ENCODE measurements at regions not wholly inside any gene's neighbourhood (a gene's known extent, or its start where the extent isn't known, plus 50 kb on each side); places are given as distances from the start of the nearest gene placed in this dataset.
A peak's percentile ranks its signal among the peaks of the same experiment; 100 is the strongest.

- intact Hi-C loops (cut with DNase I): no loop called here
- no peaks in the 10 kb centered on the region for H3K9me3 ChIP-seq (ENCODE audit: control insufficient read depth in 2 of 3, insufficient read depth in 1 of 3, low read length in 3 of 3)
- H3K4me1 ChIP-seq (ENCODE audit: control insufficient read depth in 2 of 3, insufficient read depth in 2 of 3, low read depth in 1 of 3, low read length in 3 of 3): no peaks in the 10 kb centered on the region
- H3K9ac ChIP-seq (ENCODE audit: low read length in 3 of 3): no peak overlapping the region
- no peaks in the 10 kb centered on the region for H3K36me3 ChIP-seq (ENCODE audit: control insufficient read depth in 2 of 3, insufficient read depth in 3 of 3, low read length in 3 of 3)
- H3K27me3 ChIP-seq (ENCODE audit: control insufficient read depth, insufficient read depth, low read length): no peaks in the 10 kb centered on the region
- H3K4me3 ChIP-seq (ENCODE audit: low read length in 3 of 3): no peak overlapping the region
- H3K27ac ChIP-seq (ENCODE audit: low read depth in 2 of 2, low read length in 2 of 2): no peak overlapping the region
- DNase-seq: no peak
- TF ChIP-seq CTCF (IDR thresholded peaks at IDR 0.05; ENCODE audit: borderline replicate concordance, extremely low read depth, insufficient read depth): no peak
- FAIRE-seq: no peak
Observed at GRCh38 chr7:135731-136645, 56.4 kb upstream of the FAM20C start.

GRCh38 chr7:137094-137891, 55.1 kb upstream of the FAM20C start:
- FAIRE-seq (no peak), DNase-seq (peak in 1 of 5 donors; percentile 5)
- Histone ChIP-seq H3K4me1 (ENCODE audit: control insufficient read depth in 2 of 3, insufficient read depth in 2 of 3, low read depth in 1 of 3, low read length in 3 of 3) (peaks cover 0 to 6% (median 5%) of the 10 kb centered on the region in 3 donors), H3K27ac (ENCODE audit: low read depth in 2 of 2, low read length in 2 of 2) (no peak overlapping the region), H3K9ac (ENCODE audit: low read length in 3 of 3) (no peak overlapping the region), H3K36me3 (ENCODE audit: control insufficient read depth in 2 of 3, insufficient read depth in 3 of 3, low read length in 3 of 3) (no peaks in the 10 kb centered on the region), H3K27me3 (ENCODE audit: control insufficient read depth, insufficient read depth, low read length) (no peaks in the 10 kb centered on the region), H3K9me3 (ENCODE audit: control insufficient read depth in 2 of 3, insufficient read depth in 1 of 3, low read length in 3 of 3) (no peaks in the 10 kb centered on the region), H3K4me3 (ENCODE audit: low read length in 3 of 3) (no peak overlapping the region)
- no peak for TF ChIP-seq CTCF (IDR thresholded peaks at IDR 0.05; ENCODE audit: borderline replicate concordance, extremely low read depth, insufficient read depth)
- intact Hi-C loops (cut with DNase I): no loop called here

- DNase-seq (peak in 1 of 5 donors; percentile 38), FAIRE-seq (no peak)
- Histone ChIP-seq H3K9me3 (ENCODE audit: control insufficient read depth in 2 of 3, insufficient read depth in 1 of 3, low read length in 3 of 3) (no peaks in the 10 kb centered on the region), H3K4me1 (ENCODE audit: control insufficient read depth in 2 of 3, insufficient read depth in 2 of 3, low read depth in 1 of 3, low read length in 3 of 3) (peaks cover 0 to 14% (median 12%) of the 10 kb centered on the region in 3 donors), H3K36me3 (ENCODE audit: control insufficient read depth in 2 of 3, insufficient read depth in 3 of 3, low read length in 3 of 3) (no peaks in the 10 kb centered on the region), H3K4me3 (ENCODE audit: low read length in 3 of 3) (no peak overlapping the region), H3K27me3 (ENCODE audit: control insufficient read depth, insufficient read depth, low read length) (no peaks in the 10 kb centered on the region), H3K27ac (ENCODE audit: low read depth in 2 of 2, low read length in 2 of 2) (no peak overlapping the region), H3K9ac (ENCODE audit: low read length in 3 of 3) (no peak overlapping the region)
- no peak for TF ChIP-seq CTCF (IDR thresholded peaks at IDR 0.05; ENCODE audit: borderline replicate concordance, extremely low read depth, insufficient read depth)
- intact Hi-C loops (cut with DNase I): no loop called here
Observed at GRCh38 chr7:139131-139530, 53.2 kb upstream of the FAM20C start.
